Stomach (tissue), 4 donors: ENCODE measurements at regions not wholly inside any gene's neighbourhood (a gene's known extent, or its start where the extent isn't known, plus 50 kb on each side); places are given as distances from the start of the nearest gene placed in this dataset.

Source experiments
- EP300 ChIP-seq: sonication (generic); formaldehyde crosslinking; IDR thresholded peaks from one replicate; pipeline ENCODE4 v1.6.1; 2017; ENCODE audit warnings: antibody characterized with exemption
- POLR2A ChIP-seq, 4 donors: fragments of 450-650 bp; IDR thresholded peaks; one replicate each; pipeline ENCODE4 v1.6.1; 2016; ENCODE audit warnings: antibody characterized with exemption in 4 of 4, control low read depth in 2 of 4, mild to moderate bottlenecking in 1 of 4, moderate library complexity in 1 of 4
- POLR2AphosphoS5 ChIP-seq, 3 donors: sonication (generic); formaldehyde crosslinking; IDR thresholded peaks; one replicate each; pipeline ENCODE4 v1.6.1; 2016; ENCODE audit warnings: antibody characterized with exemption in 3 of 3
- TF ChIP-seq, protein P1 (sequence below), 7 experiments: fragments of 450-650 bp in 4 of 7; fragments of 200-600 bp in 3 of 7; sonication (generic) in 3 of 7; IDR thresholded peaks; one replicate each; pipeline ENCODE4 v1.5.1; 2016 to 2019; ENCODE audit warnings: antibody characterized with exemption in 7 of 7, control low read depth in 2 of 7, mild to moderate bottlenecking in 1 of 7

DNA sequence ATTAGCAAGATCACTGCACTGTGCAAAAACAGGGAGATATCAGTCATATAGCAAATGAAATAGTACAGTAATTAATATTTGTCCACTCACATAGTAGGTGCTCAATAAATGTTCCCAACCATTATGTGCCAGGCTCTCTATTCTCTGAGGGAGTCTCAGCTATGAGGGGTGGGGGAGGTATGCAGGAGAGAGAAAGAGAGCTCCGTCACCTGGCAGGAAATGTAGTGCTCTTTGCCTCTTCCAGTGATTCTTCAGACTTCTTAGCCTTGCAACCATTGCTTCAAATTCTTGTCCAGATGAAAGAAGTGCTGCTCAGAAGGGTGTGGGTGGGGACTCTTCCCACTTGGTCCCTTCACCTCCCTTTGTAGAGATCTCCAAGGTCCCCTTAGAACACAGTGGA is 84.5 kb upstream of the SPRY1 start:
- TF ChIP-seq EP300, result no peak
- TF ChIP-seq, protein P1, sequence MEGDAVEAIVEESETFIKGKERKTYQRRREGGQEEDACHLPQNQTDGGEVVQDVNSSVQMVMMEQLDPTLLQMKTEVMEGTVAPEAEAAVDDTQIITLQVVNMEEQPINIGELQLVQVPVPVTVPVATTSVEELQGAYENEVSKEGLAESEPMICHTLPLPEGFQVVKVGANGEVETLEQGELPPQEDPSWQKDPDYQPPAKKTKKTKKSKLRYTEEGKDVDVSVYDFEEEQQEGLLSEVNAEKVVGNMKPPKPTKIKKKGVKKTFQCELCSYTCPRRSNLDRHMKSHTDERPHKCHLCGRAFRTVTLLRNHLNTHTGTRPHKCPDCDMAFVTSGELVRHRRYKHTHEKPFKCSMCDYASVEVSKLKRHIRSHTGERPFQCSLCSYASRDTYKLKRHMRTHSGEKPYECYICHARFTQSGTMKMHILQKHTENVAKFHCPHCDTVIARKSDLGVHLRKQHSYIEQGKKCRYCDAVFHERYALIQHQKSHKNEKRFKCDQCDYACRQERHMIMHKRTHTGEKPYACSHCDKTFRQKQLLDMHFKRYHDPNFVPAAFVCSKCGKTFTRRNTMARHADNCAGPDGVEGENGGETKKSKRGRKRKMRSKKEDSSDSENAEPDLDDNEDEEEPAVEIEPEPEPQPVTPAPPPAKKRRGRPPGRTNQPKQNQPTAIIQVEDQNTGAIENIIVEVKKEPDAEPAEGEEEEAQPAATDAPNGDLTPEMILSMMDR (IDR thresholded peaks at IDR 0.05), result no peak
- no peak for TF ChIP-seq POLR2AphosphoS5 (IDR thresholded peaks at IDR 0.05)
- no peak for TF ChIP-seq POLR2A (IDR thresholded peaks at IDR 0.05)
